Neural cell (in vitro differentiated cells): ENCODE measurements at regions not wholly inside any gene's neighbourhood (a gene's known extent, or its start where the extent isn't known, plus 50 kb on each side); places are given as distances from the start of the nearest gene placed in this dataset.

Source experiments
- H2AFZ ChIP-seq: fragments of 200-600, 300-800 bp; sonication (generic), shearing (Covaris generic); 2 replicates; pipeline ENCODE4 v1.6.0; 2014; ENCODE audit warnings: low read depth, mild to moderate bottlenecking, antibody characterized with exemption, low read length, moderate library complexity
- H3F3A ChIP-seq: fragments of 200-600 bp; shearing (Covaris generic); 2 replicates; pipeline ENCODE4 v1.6.1; 2016; ENCODE audit warnings: mild to moderate bottlenecking, moderate library complexity, mixed read lengths, antibody characterized with exemption, low read length; ENCODE audit not compliant: insufficient read depth, poor library complexity, severe bottlenecking
- H3K27ac ChIP-seq: fragments of 200-600, 300-800 bp; sonication (generic), shearing (Covaris generic); 2 replicates; pipeline ENCODE4 v1.5.1; 2014; ENCODE audit warnings: mild to moderate bottlenecking, low read length, moderate library complexity
- H3K27me3 ChIP-seq: fragments of 300-800, 200-600 bp; sonication (generic), shearing (Covaris generic); 2 replicates; pipeline ENCODE4 v1.6.0; 2014; ENCODE audit warnings: mild to moderate bottlenecking, low read depth, low read length, moderate library complexity; ENCODE audit not compliant: insufficient read depth
- H3K36me3 ChIP-seq: fragments of 300-800, 200-600 bp; sonication (generic), shearing (Covaris generic); 2 replicates; pipeline ENCODE4 v1.5.1; 2014; ENCODE audit warnings: mild to moderate bottlenecking, antibody characterized with exemption, low read length, moderate library complexity; ENCODE audit not compliant: insufficient read depth
- H3K4me2 ChIP-seq: fragments of 300-800, 200-600 bp; sonication (generic), shearing (Covaris generic); 2 replicates; pipeline ENCODE4 v1.6.0; 2014; ENCODE audit warnings: mild to moderate bottlenecking, low read length
- H3K4me3 ChIP-seq: fragments of 300-800, 200-600 bp; sonication (generic), shearing (Covaris generic); 2 replicates; pipeline ENCODE4 v1.5.1; 2014; ENCODE audit warnings: mild to moderate bottlenecking, low read length, moderate library complexity
- H3K79me2 ChIP-seq: fragments of 200-600 bp; shearing (Covaris generic); replicated peaks from 2 replicates; pipeline ENCODE4 v1.6.0; 2014; ENCODE audit warnings: mild to moderate bottlenecking, low read length, moderate library complexity; ENCODE audit not compliant: insufficient read depth
- H3K9ac ChIP-seq: fragments of 300-800, 200-600 bp; sonication (generic), shearing (Covaris generic); 2 replicates; pipeline ENCODE4 v1.6.1; 2016; ENCODE audit warnings: mild to moderate bottlenecking, low read length, mixed read lengths
- H3K9me2 ChIP-seq: fragments of 200-600 bp; shearing (Covaris generic); 2 replicates; pipeline ENCODE4 v1.6.1; 2016; ENCODE audit warnings: mild to moderate bottlenecking, low read length, mixed read lengths; ENCODE audit not compliant: insufficient read depth
- H3K9me3 ChIP-seq: fragments of 200-600, 300-800 bp; sonication (generic), shearing (Covaris generic); 2 replicates; pipeline ENCODE4 v1.6.1; 2016; ENCODE audit warnings: mild to moderate bottlenecking, mixed run types, low read length, moderate library complexity, mixed read lengths
- H4K20me1 ChIP-seq: fragments of 200-600 bp; shearing (Covaris generic); 2 replicates; pipeline ENCODE4 v1.6.1; 2016; ENCODE audit warnings: mild to moderate bottlenecking, mixed run types; ENCODE audit not compliant: insufficient read depth
- CTCF ChIP-seq: fragments of 450-650 bp; IDR thresholded peaks from 2 replicates; pipeline ENCODE4 v1.5.1; 2014; ENCODE audit warnings: antibody characterized with exemption, mild to moderate bottlenecking, moderate library complexity; ENCODE audit not compliant: poor library complexity, severe bottlenecking
- EP300 ChIP-seq: fragments of 450-650 bp; conservative IDR thresholded peaks from 2 replicates; pipeline ENCODE4 v1.6.1; 2014; ENCODE audit warnings: antibody characterized with exemption, mild to moderate bottlenecking, moderate library complexity; ENCODE audit not compliant: poor library complexity, severe bottlenecking
- EZH2 ChIP-seq: fragments of 200-600, 300-800 bp; shearing (Covaris generic), sonication (generic); IDR thresholded peaks from 2 replicates; pipeline ENCODE4 v1.6.1; 2014; ENCODE audit warnings: antibody characterized with exemption, low read length, borderline replicate concordance, mild to moderate bottlenecking; ENCODE audit not compliant: insufficient read depth, poor library complexity, severe bottlenecking
- MXI1 ChIP-seq: fragments of 450-650 bp; conservative IDR thresholded peaks from 2 replicates; pipeline ENCODE4 v1.6.1; 2014; ENCODE audit warnings: antibody characterized with exemption, mild to moderate bottlenecking; ENCODE audit not compliant: poor library complexity, severe bottlenecking
- POLR2AphosphoS5 ChIP-seq: IDR thresholded peaks from 2 replicates; pipeline ENCODE4 v1.6.1; 2012
- RAD21 ChIP-seq: fragments of 450-650 bp; conservative IDR thresholded peaks from 2 replicates; pipeline ENCODE4 v1.6.1; 2014; ENCODE audit warnings: antibody characterized with exemption, mild to moderate bottlenecking, moderate library complexity
- REST ChIP-seq: IDR thresholded peaks from 2 replicates; pipeline ENCODE4 v1.6.1; 2012; ENCODE audit warnings: borderline replicate concordance
- SMC3 ChIP-seq: fragments of 450-650 bp; conservative IDR thresholded peaks from 2 replicates; pipeline ENCODE4 v1.6.1; 2014; ENCODE audit warnings: antibody characterized with exemption, mild to moderate bottlenecking, moderate library complexity; ENCODE audit not compliant: poor library complexity
- TAF1 ChIP-seq: IDR thresholded peaks from 2 replicates; pipeline ENCODE4 v1.6.1; 2012; ENCODE audit warnings: low read depth

GRCh38 chr10:75303045-75303777 lies 67.5 kb upstream of the COMTD1 start:
- no peaks in the 10 kb centered on the region for H3K79me2 ChIP-seq
- peaks cover 8% of the 10 kb centered on the region for H3K9me3 ChIP-seq
- TF ChIP-seq EP300 (no peak), REST (no peak), RAD21 (no peak), EZH2 (no peak), MXI1 (no peak), CTCF (no peak), POLR2AphosphoS5 (no peak), TAF1 (no peak)
- no peaks in the 10 kb centered on the region for H4K20me1 ChIP-seq
- H2AFZ ChIP-seq, result no peak overlapping the region
- H3K9me2 ChIP-seq, result no peaks in the 10 kb centered on the region
- H3K4me3 ChIP-seq, result no peak overlapping the region
- H3K4me2 ChIP-seq, result no peak overlapping the region
- H3F3A ChIP-seq, result no peaks in the 10 kb centered on the region
- H3K36me3 ChIP-seq, result no peaks in the 10 kb centered on the region
- no peak overlapping the region for H3K9ac ChIP-seq
- H3K27me3 ChIP-seq, result no peaks in the 10 kb centered on the region
- no peak overlapping the region for H3K27ac ChIP-seq

GRCh38 chr10:75302029-75302428 lies 66.3 kb upstream of the COMTD1 start:
- no peaks in the 10 kb centered on the region for H3K79me2 ChIP-seq
- no peak overlapping the region for H3K27ac ChIP-seq
- no peak overlapping the region for H2AFZ ChIP-seq
- no peak overlapping the region for H3K4me3 ChIP-seq
- H3K9me3 ChIP-seq, result peaks cover 8% of the 10 kb centered on the region
- no peaks in the 10 kb centered on the region for H3K9me2 ChIP-seq
- no peak for TF ChIP-seq POLR2AphosphoS5
- no peak for TF ChIP-seq TAF1
- no peak for TF ChIP-seq MXI1
- TF ChIP-seq RAD21, result no peak
- no peak for TF ChIP-seq EP300
- no peak for TF ChIP-seq EZH2
- no peak for TF ChIP-seq REST
- no peak for TF ChIP-seq CTCF
- no peak for TF ChIP-seq SMC3
- no peak overlapping the region for H3K9ac ChIP-seq
- H3K36me3 ChIP-seq, result no peaks in the 10 kb centered on the region
- H3K27me3 ChIP-seq, result no peaks in the 10 kb centered on the region
- no peak overlapping the region for H3K4me2 ChIP-seq
- no peaks in the 10 kb centered on the region for H3F3A ChIP-seq
- H4K20me1 ChIP-seq, result no peaks in the 10 kb centered on the region
